Epithelial cell of proximal tubule (primary cell): ENCODE measurements at regions not wholly inside any gene's neighbourhood (a gene's known extent, or its start where the extent isn't known, plus 50 kb on each side); places are given as distances from the start of the nearest gene placed in this dataset.
"Not testable (repeated sequence)": the region's sequence is repeated elsewhere in the genome, so short reads cannot be mapped to it uniquely, and the experiment has no call there.

ENCODE experiments used
- DNase-seq: peaks from one replicate; pipeline ENCODE4 v3.0.0-alpha.2; 2011; ENCODE audit warnings: low read depth
- H3K4me3 ChIP-seq: 2 replicates; pipeline ENCODE4 v1.5.1; 2011; ENCODE audit warnings: low read depth, mild to moderate bottlenecking, low read length
- CTCF ChIP-seq: conservative IDR thresholded peaks from 2 replicates; pipeline ENCODE4 v1.5.1; 2012; ENCODE audit warnings: low read depth, mild to moderate bottlenecking, low read length

GRCh38 chr4:107351196-107351595, 315.1 kb upstream of the DKK2 start:
- TF ChIP-seq CTCF = no peak
- no peak for DNase-seq
- no peak overlapping the region for H3K4me3 ChIP-seq

- no peak overlapping the region for H3K4me3 ChIP-seq
- no peak for TF ChIP-seq CTCF
- no peak for DNase-seq
Observed at GRCh38 chr4:107349732-107350131, 313.6 kb upstream of the DKK2 start.

- TF ChIP-seq CTCF = no peak
- no peak for DNase-seq
- no peak overlapping the region for H3K4me3 ChIP-seq
Observed at GRCh38 chr4:107349266-107349665, 313.2 kb upstream of the DKK2 start.

- no peak for TF ChIP-seq CTCF
- no peak for DNase-seq
- no peak overlapping the region for H3K4me3 ChIP-seq
Observed at GRCh38 chr4:107348188-107349050, 312.3 kb upstream of the DKK2 start.

- no peak for DNase-seq
- H3K4me3 ChIP-seq = no peak overlapping the region
- TF ChIP-seq CTCF = no peak
Observed at GRCh38 chr4:107333518-107333917, 297.4 kb upstream of the DKK2 start.

- H3K4me3 ChIP-seq, DNase-seq: not testable (repeated sequence)
Observed at GRCh38 chr4:107332656-107333055, 296.5 kb upstream of the DKK2 start.

- TF ChIP-seq CTCF = no peak
- DNase-seq = no peak
- no peak overlapping the region for H3K4me3 ChIP-seq
Observed at GRCh38 chr4:107330916-107331315, 294.8 kb upstream of the DKK2 start.
